PFSK-1 (cell line): ENCODE measurements at regions not wholly inside any gene's neighbourhood (a gene's known extent, or its start where the extent isn't known, plus 50 kb on each side); places are given as distances from the start of the nearest gene placed in this dataset.
A peak's percentile ranks its signal among the peaks of the same experiment; 100 is the strongest.

Source experiments
- FOXP2 ChIP-seq: optimal IDR thresholded peaks from 2 replicates; pipeline ENCODE3; 2011; ENCODE audit warnings: borderline replicate concordance, control low read depth, inconsistent platforms; ENCODE audit not compliant: insufficient read depth; ENCODE audit errors: extremely low read length, extremely low read depth
- POLR2AphosphoS5 ChIP-seq: IDR thresholded peaks from 2 replicates; pipeline ENCODE4 v1.6.1; 2012; ENCODE audit warnings: low read depth, mild to moderate bottlenecking, control low read depth, low read length, moderate library complexity
- SIN3A ChIP-seq: IDR thresholded peaks from 2 replicates; pipeline ENCODE4 v1.6.1; 2012; ENCODE audit warnings: mild to moderate bottlenecking, low read length, moderate library complexity, borderline replicate concordance; ENCODE audit not compliant: insufficient read depth
- TAF1 ChIP-seq: IDR thresholded peaks from 2 replicates; pipeline ENCODE4 v1.6.1; 2012; ENCODE audit warnings: low read length, control low read depth, borderline replicate concordance; ENCODE audit not compliant: insufficient read depth
- TF ChIP-seq, protein P1 (sequence below), 2 experiments: IDR thresholded peaks; 2 replicates each; pipeline versions ENCODE4 v1.6.1 to v1.8.0; 2011 to 2012; ENCODE audit warnings: low read depth in 2 of 2, low read length in 2 of 2, control low read depth in 1 of 2, inconsistent platforms in 1 of 2, mild to moderate bottlenecking in 1 of 2, moderate library complexity in 1 of 2; ENCODE audit not compliant: insufficient read depth in 1 of 2

GRCh38 chr5:26761446-26761845 lies 276.9 kb downstream of the CDH9 start:
- TF ChIP-seq SIN3A = no peak
- TF ChIP-seq, protein P1, sequence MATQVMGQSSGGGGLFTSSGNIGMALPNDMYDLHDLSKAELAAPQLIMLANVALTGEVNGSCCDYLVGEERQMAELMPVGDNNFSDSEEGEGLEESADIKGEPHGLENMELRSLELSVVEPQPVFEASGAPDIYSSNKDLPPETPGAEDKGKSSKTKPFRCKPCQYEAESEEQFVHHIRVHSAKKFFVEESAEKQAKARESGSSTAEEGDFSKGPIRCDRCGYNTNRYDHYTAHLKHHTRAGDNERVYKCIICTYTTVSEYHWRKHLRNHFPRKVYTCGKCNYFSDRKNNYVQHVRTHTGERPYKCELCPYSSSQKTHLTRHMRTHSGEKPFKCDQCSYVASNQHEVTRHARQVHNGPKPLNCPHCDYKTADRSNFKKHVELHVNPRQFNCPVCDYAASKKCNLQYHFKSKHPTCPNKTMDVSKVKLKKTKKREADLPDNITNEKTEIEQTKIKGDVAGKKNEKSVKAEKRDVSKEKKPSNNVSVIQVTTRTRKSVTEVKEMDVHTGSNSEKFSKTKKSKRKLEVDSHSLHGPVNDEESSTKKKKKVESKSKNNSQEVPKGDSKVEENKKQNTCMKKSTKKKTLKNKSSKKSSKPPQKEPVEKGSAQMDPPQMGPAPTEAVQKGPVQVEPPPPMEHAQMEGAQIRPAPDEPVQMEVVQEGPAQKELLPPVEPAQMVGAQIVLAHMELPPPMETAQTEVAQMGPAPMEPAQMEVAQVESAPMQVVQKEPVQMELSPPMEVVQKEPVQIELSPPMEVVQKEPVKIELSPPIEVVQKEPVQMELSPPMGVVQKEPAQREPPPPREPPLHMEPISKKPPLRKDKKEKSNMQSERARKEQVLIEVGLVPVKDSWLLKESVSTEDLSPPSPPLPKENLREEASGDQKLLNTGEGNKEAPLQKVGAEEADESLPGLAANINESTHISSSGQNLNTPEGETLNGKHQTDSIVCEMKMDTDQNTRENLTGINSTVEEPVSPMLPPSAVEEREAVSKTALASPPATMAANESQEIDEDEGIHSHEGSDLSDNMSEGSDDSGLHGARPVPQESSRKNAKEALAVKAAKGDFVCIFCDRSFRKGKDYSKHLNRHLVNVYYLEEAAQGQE (IDR thresholded peaks at IDR 0.05; ENCODE audit: insufficient read depth in 1 of 2, low read depth in 2 of 2, low read length in 2 of 2) = no peak
- no peak for TF ChIP-seq FOXP2

- no peak for TF ChIP-seq POLR2AphosphoS5
- TF ChIP-seq TAF1 = no peak
- TF ChIP-seq, protein P1 (IDR thresholded peaks at IDR 0.05; ENCODE audit: insufficient read depth in 1 of 2, low read depth in 2 of 2, low read length in 2 of 2) = no peak
- no peak for TF ChIP-seq SIN3A
- TF ChIP-seq FOXP2 = no peak
Measured at GRCh38 chr5:26761045-26761444, 277.3 kb downstream of the CDH9 start.

GRCh38 chr5:26757941-26758340 lies 280.4 kb downstream of the CDH9 start:
- TF ChIP-seq FOXP2 (no peak), TAF1 (no peak), POLR2AphosphoS5 (no peak), SIN3A (no peak)
- TF ChIP-seq, protein P1 (IDR thresholded peaks at IDR 0.05; ENCODE audit: insufficient read depth in 1 of 2, low read depth in 2 of 2, low read length in 2 of 2) = no peak

- TF ChIP-seq, protein P1 (IDR thresholded peaks at IDR 0.05; ENCODE audit: insufficient read depth in 1 of 2, low read depth in 2 of 2, low read length in 2 of 2) = no peak
- TF ChIP-seq FOXP2 (no peak), POLR2AphosphoS5 (no peak), TAF1 (no peak), SIN3A (no peak)
Measured at GRCh38 chr5:26749829-26750228, 288.6 kb downstream of the CDH9 start.

DNA sequence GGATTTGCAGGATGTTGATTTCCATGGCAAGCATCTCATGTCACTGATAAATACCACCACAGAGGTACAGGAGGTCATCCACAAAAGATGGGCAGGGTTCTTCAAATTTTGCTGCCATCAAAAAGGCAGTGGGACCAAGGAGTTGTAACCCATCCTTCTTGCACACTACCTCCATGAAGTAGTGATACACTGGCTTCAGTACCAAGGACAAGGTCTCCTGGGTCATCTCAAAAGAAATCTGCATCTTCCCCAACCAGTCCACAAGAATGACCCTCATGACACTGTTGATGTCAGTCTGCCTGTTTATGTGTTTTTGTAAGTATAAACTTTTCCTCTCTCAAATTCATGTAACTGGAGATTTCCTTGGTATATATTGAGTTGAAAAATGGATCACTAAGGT lies 298.2 kb downstream of the CDH9 start:
- no peak for TF ChIP-seq SIN3A
- TF ChIP-seq, protein P1 (IDR thresholded peaks at IDR 0.05; ENCODE audit: insufficient read depth in 1 of 2, low read depth in 2 of 2, low read length in 2 of 2) = peak in 1 of 2 experiments; percentile 82; a peak in 2 of 4 replicates
